Endothelial cell of umbilical vein (primary cell): ENCODE measurements at regions not wholly inside any gene's neighbourhood (a gene's known extent, or its start where the extent isn't known, plus 50 kb on each side); places are given as distances from the start of the nearest gene placed in this dataset.

Experiments used
- EZH2 ChIP-seq: IDR thresholded peaks from 2 replicates; pipeline ENCODE4 v1.6.1; 2012; ENCODE audit warnings: borderline replicate concordance, low read depth, mild to moderate bottlenecking, moderate library complexity, low read length, inconsistent platforms; ENCODE audit not compliant: severe bottlenecking
- FOS ChIP-seq: IDR thresholded peaks from 2 replicates; pipeline ENCODE4 v1.6.1; 2011; ENCODE audit warnings: mild to moderate bottlenecking, low read length, moderate library complexity, borderline replicate concordance; ENCODE audit not compliant: insufficient read depth
- MYC ChIP-seq: IDR thresholded peaks from one replicate; pipeline ENCODE4 v1.6.1; 2011; ENCODE audit warnings: mild to moderate bottlenecking, low read depth, low read length
- POLR2A ChIP-seq: IDR thresholded peaks from 2 replicates; pipeline ENCODE4 v1.6.1; 2012; ENCODE audit warnings: low read depth, mild to moderate bottlenecking, control low read depth, low read length
- POLR2AphosphoS5 ChIP-seq: IDR thresholded peaks from 2 replicates; pipeline ENCODE4 v1.6.1; 2012; ENCODE audit warnings: low read depth, mild to moderate bottlenecking, control low read depth, low read length, moderate library complexity; ENCODE audit not compliant: insufficient read depth
- TF ChIP-seq, protein P1 (sequence below), 2 donors: IDR thresholded peaks; 1 replicate in 1 of 2; 2 replicates in 1 of 2; pipeline ENCODE4 v1.5.1; 2011; ENCODE audit warnings: low read length in 2 of 2, mild to moderate bottlenecking in 2 of 2, moderate library complexity in 2 of 2, control low read depth in 1 of 2, inconsistent platforms in 1 of 2, low read depth in 1 of 2; ENCODE audit not compliant: insufficient read depth in 1 of 2; ENCODE audit errors: extremely low read depth in 1 of 2
- TF ChIP-seq, protein P2 (sequence below): IDR thresholded peaks from 2 replicates; pipeline ENCODE4 v1.6.1; 2011; ENCODE audit not compliant: insufficient read depth, insufficient read length

DNA sequence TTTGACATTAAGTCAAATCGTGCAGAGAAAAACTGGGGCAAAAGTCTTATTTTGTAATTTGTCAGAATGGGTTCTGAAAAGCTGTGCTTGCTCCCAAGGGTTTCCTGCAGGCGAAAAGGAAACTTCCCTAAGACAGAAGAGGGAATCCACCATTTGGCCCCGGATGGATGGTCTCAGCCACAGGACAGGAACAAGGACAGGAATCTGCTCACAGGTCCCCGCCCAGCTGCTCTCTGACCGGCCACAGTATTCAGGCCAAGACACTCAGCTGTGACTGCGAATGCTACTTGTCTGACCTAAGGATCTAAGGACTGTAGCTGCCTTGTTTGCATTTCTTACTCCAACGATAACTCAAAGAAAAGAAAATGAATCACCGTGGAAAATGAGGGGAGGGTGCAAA lies 197.0 kb downstream of the BMP7 start:
- TF ChIP-seq, protein P1, sequence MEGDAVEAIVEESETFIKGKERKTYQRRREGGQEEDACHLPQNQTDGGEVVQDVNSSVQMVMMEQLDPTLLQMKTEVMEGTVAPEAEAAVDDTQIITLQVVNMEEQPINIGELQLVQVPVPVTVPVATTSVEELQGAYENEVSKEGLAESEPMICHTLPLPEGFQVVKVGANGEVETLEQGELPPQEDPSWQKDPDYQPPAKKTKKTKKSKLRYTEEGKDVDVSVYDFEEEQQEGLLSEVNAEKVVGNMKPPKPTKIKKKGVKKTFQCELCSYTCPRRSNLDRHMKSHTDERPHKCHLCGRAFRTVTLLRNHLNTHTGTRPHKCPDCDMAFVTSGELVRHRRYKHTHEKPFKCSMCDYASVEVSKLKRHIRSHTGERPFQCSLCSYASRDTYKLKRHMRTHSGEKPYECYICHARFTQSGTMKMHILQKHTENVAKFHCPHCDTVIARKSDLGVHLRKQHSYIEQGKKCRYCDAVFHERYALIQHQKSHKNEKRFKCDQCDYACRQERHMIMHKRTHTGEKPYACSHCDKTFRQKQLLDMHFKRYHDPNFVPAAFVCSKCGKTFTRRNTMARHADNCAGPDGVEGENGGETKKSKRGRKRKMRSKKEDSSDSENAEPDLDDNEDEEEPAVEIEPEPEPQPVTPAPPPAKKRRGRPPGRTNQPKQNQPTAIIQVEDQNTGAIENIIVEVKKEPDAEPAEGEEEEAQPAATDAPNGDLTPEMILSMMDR (IDR thresholded peaks at IDR 0.05; ENCODE audit: extremely low read depth in 1 of 2, insufficient read depth in 1 of 2, low read depth in 1 of 2, low read length in 2 of 2): no peak
- TF ChIP-seq POLR2A: no peak
- TF ChIP-seq EZH2: no peak
- no peak for TF ChIP-seq POLR2AphosphoS5
- TF ChIP-seq, protein P2, sequence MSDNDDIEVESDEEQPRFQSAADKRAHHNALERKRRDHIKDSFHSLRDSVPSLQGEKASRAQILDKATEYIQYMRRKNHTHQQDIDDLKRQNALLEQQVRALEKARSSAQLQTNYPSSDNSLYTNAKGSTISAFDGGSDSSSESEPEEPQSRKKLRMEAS: no peak
- TF ChIP-seq MYC: no peak
- no peak for TF ChIP-seq FOS
